ENCODE measurements at regions not wholly inside any gene's neighbourhood (a gene's known extent, or its start where the extent isn't known, plus 50 kb on each side); places are given as distances from the start of the nearest gene placed in this dataset.

DNA sequence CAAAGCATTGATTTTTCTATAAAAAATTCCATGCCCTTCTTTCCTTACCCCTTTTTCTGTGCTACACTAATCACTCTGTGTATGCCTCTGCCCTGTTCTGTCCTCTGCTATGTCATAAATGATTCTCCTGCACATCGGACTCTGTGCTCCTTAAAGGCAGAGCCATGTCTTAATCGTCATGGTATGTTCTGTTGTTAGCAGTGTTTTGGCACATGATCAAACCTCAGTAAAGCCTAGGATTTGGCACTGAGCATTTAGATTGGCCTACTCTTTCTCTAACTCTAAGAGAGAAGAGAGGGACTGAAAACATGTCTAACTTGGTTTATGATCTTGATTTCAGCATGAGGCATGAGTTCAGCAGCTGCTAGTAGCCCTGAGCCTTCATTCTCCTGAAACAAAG is 266.9 kb downstream of the AASDHPPT start:
- Histone ChIP-seq H3K27ac (no peak overlapping the region), H3K4me1 (no peaks in the 10 kb centered on the region), H3K36me3 (no peaks in the 10 kb centered on the region), H3K9me3 (no peaks in the 10 kb centered on the region), H3K27me3 (no peaks in the 10 kb centered on the region), H3K4me3 (no peak overlapping the region)
- TF ChIP-seq, protein P1, sequence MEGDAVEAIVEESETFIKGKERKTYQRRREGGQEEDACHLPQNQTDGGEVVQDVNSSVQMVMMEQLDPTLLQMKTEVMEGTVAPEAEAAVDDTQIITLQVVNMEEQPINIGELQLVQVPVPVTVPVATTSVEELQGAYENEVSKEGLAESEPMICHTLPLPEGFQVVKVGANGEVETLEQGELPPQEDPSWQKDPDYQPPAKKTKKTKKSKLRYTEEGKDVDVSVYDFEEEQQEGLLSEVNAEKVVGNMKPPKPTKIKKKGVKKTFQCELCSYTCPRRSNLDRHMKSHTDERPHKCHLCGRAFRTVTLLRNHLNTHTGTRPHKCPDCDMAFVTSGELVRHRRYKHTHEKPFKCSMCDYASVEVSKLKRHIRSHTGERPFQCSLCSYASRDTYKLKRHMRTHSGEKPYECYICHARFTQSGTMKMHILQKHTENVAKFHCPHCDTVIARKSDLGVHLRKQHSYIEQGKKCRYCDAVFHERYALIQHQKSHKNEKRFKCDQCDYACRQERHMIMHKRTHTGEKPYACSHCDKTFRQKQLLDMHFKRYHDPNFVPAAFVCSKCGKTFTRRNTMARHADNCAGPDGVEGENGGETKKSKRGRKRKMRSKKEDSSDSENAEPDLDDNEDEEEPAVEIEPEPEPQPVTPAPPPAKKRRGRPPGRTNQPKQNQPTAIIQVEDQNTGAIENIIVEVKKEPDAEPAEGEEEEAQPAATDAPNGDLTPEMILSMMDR (IDR thresholded peaks at IDR 0.05) = no peak
- no peak for TF ChIP-seq POLR2A (IDR thresholded peaks at IDR 0.05)
- DNase-seq = no peak

DNA sequence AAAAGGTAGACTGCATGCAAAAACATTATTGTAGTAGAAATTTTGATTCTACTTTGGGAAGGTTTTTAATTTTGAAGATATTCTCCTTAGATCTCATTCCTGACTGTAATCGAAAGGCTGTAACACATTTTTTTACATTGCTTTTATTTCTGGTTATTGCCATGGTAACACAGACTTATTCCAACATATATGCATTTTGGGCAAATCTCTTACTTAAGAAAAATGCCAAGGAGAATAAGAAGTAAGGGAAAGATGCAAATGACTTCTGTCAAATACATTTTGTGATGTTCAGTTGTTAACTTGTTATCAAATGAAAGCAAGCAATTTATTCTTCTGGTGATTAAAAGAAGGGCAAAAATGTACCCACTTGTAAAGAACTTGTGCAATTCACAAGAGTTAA is 267.5 kb downstream of the AASDHPPT start:
- H3K4me3 ChIP-seq = no peak overlapping the region
- DNase-seq = no peak
- no peaks in the 10 kb centered on the region for H3K9me3 ChIP-seq
- no peaks in the 10 kb centered on the region for H3K36me3 ChIP-seq
- TF ChIP-seq POLR2A (IDR thresholded peaks at IDR 0.05) = no peak
- TF ChIP-seq, protein P1 (IDR thresholded peaks at IDR 0.05) = no peak
- H3K27ac ChIP-seq = no peak overlapping the region
- no peaks in the 10 kb centered on the region for H3K4me1 ChIP-seq
- no peaks in the 10 kb centered on the region for H3K27me3 ChIP-seq

DNA sequence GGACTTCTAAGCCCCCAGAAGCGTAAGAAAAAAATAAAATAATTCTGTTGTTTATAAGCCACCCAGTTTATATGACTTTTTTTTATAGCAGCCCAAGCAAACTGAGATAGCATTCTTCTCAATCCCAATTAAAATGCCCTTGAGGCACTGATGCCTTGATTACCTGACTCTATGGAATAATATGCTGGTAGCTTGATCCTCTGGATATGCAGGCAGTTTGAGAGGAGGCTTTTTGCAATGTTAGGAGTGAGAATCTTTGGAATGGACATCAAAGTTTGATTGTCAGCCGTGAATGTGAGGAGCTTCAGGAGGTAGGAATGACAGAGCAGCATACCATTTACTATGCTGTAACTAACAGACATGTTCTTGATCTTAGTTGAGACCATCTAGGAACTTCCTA is 275.6 kb downstream of the AASDHPPT start:
- H3K4me3 ChIP-seq = no peak overlapping the region
- no peaks in the 10 kb centered on the region for H3K4me1 ChIP-seq
- no peak overlapping the region for H3K27ac ChIP-seq
- H3K27me3 ChIP-seq = no peaks in the 10 kb centered on the region
- no peak for DNase-seq
- no peaks in the 10 kb centered on the region for H3K36me3 ChIP-seq
- TF ChIP-seq POLR2A (IDR thresholded peaks at IDR 0.05) = no peak
- TF ChIP-seq, protein P1 (IDR thresholded peaks at IDR 0.05) = no peak
- no peaks in the 10 kb centered on the region for H3K9me3 ChIP-seq

DNA sequence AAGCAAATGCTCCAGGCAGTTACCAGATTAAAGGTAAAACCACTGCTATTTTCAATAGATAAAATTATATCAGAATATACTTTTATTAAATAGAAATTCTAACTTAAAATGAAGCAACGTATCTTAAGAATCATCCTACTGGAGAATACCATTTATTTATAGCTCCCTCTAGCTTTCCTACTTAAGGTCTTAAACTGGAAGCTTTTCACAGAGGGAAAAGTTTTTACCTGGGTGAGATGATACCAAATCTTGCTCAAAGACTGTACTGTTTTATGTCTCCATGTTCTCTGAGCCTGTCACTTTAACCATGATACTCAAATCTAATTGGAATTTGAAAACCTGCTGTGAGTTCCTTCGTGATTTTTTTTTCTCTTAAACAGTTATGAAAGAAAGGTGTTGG is 291.8 kb downstream of the AASDHPPT start:
- H3K4me1 ChIP-seq = no peaks in the 10 kb centered on the region
- TF ChIP-seq, protein P1 (IDR thresholded peaks at IDR 0.05) = no peak
- TF ChIP-seq POLR2A (IDR thresholded peaks at IDR 0.05) = no peak
- H3K9me3 ChIP-seq = no peaks in the 10 kb centered on the region
- H3K27me3 ChIP-seq = no peaks in the 10 kb centered on the region
- no peak overlapping the region for H3K27ac ChIP-seq
- no peaks in the 10 kb centered on the region for H3K36me3 ChIP-seq
- no peak overlapping the region for H3K4me3 ChIP-seq
- no peak for DNase-seq

DNA sequence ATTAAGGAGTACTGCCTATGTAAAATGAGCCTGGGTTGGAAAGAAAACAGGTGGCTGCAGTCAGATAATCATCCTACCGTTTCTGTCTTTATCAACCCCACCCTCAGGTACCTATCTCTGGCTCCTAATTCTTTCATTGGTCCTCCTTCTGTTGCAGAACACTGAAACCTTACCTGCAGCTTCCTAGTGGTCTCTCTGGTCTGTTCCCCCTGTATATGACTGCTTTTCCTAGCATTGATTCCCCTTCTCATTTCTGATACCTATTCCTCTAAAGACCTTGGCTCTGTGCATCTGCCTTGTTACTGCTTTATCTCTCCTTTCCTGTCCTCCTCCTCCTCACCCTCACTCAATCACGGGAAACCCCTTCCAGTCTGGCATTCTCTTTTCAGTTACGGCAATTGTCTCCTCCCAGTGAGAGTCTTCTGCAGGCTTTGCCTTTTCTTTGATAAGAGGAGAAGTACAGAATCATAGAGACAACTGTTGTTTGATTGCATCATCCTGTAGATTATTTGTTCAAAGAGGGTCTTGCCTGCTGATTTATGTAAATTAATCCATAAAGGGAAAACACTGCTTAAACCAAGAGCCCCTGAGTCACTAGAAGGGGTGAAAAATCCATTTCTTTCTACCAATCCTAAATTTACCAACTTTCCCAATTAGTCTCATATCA is 301.2 kb downstream of the AASDHPPT start:
- Histone ChIP-seq H3K4me3 (no peak overlapping the region), H3K36me3 (no peaks in the 10 kb centered on the region), H3K27ac (no peak overlapping the region), H3K9me3 (no peaks in the 10 kb centered on the region), H3K27me3 (no peaks in the 10 kb centered on the region), H3K4me1 (no peaks in the 10 kb centered on the region)
- DNase-seq = no peak
- no peak for TF ChIP-seq POLR2A (IDR thresholded peaks at IDR 0.05)
- TF ChIP-seq, protein P1 (IDR thresholded peaks at IDR 0.05) = no peak

DNA sequence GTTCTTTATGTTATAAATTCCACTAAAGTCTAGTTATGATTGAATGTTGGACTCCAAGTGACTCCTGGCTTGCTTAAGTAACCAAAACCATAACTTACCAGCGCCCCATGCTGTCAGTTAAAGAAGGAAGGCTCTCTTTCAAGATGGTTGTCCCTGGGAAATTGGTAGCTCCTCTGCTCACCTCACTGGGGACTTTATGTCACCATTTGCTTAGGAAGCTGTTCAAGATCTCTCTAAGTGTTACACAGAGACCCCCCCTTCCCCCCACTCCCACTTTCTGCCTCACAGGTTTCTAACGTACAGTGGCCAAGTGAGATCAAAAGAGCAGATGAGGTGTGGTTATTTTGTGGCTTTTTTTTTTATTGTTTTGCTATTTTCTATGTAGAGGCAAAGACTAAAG is 301.8 kb downstream of the AASDHPPT start:
- H3K27me3 ChIP-seq = no peaks in the 10 kb centered on the region
- no peaks in the 10 kb centered on the region for H3K36me3 ChIP-seq
- H3K4me1 ChIP-seq = no peaks in the 10 kb centered on the region
- TF ChIP-seq, protein P1 (IDR thresholded peaks at IDR 0.05) = no peak
- no peak for TF ChIP-seq POLR2A (IDR thresholded peaks at IDR 0.05)
- H3K9me3 ChIP-seq = no peaks in the 10 kb centered on the region
- H3K4me3 ChIP-seq = no peak overlapping the region
- no peak overlapping the region for H3K27ac ChIP-seq
- no peak for DNase-seq
